Activated T-cell treated with anti-CD3 and anti-CD28 coated beads for 1 hour (primary cell): ENCODE measurements at regions not wholly inside any gene's neighbourhood (a gene's known extent, or its start where the extent isn't known, plus 50 kb on each side); places are given as distances from the start of the nearest gene placed in this dataset.

Source experiments
- DNase-seq: peaks from one replicate; pipeline ENCODE4 v3.0.0-alpha.2; 2020; ENCODE audit warnings: low read depth

- no peak for DNase-seq
These were observed 528.9 kb downstream of the HTR7 start for GRCh38 chr10:90328896-90329295.

GRCh38 chr10:90337316-90337715 is 520.5 kb downstream of the HTR7 start:
- no peak for DNase-seq

GRCh38 chr10:90342480-90342879 is 515.4 kb downstream of the HTR7 start:
- DNase-seq: no peak

GRCh38 chr10:90344226-90344625 is 513.6 kb downstream of the HTR7 start:
- DNase-seq: no peak

GRCh38 chr10:90347239-90347638 is 510.6 kb downstream of the HTR7 start:
- DNase-seq: no peak

- no peak for DNase-seq
These were observed 507.7 kb downstream of the HTR7 start for GRCh38 chr10:90350122-90350521.

- no peak for DNase-seq
These were observed 505.6 kb downstream of the HTR7 start for GRCh38 chr10:90352288-90352687.

GRCh38 chr10:90354914-90355313 is 502.9 kb downstream of the HTR7 start:
- no peak for DNase-seq

GRCh38 chr10:90363799-90364483 is 493.9 kb downstream of the HTR7 start:
- no peak for DNase-seq

- DNase-seq: no peak
These were observed 485.4 kb downstream of the HTR7 start for GRCh38 chr10:90372451-90372850.

GRCh38 chr10:90373911-90374310 is 483.9 kb downstream of the HTR7 start:
- no peak for DNase-seq

- no peak for DNase-seq
These were observed 479.2 kb downstream of the HTR7 start for GRCh38 chr10:90378524-90379076.

- no peak for DNase-seq
These were observed 476.4 kb downstream of the HTR7 start for GRCh38 chr10:90381468-90381867.

- DNase-seq: no peak
These were observed 468.0 kb downstream of the HTR7 start for GRCh38 chr10:90389876-90390275.

- DNase-seq: no peak
These were observed 463.5 kb downstream of the HTR7 start for GRCh38 chr10:90394311-90394710.

- DNase-seq: no peak
These were observed 461.1 kb downstream of the HTR7 start for GRCh38 chr10:90396721-90397120.

GRCh38 chr10:90398566-90398965 is 459.3 kb downstream of the HTR7 start:
- DNase-seq: no peak

- DNase-seq: no peak
These were observed 458.1 kb downstream of the HTR7 start for GRCh38 chr10:90399782-90400181.

- no peak for DNase-seq
These were observed 454.4 kb downstream of the HTR7 start for GRCh38 chr10:90403211-90404000.

- DNase-seq: no peak
These were observed 450.7 kb downstream of the HTR7 start for GRCh38 chr10:90407131-90407530.

- DNase-seq: no peak
These were observed 450.0 kb downstream of the HTR7 start for GRCh38 chr10:90407851-90408250.

GRCh38 chr10:90412582-90412981 is 445.3 kb downstream of the HTR7 start:
- DNase-seq: no peak

GRCh38 chr10:90413196-90413595 is 444.6 kb downstream of the HTR7 start:
- DNase-seq: no peak
